GM23338 (cell line): ENCODE measurements at regions not wholly inside any gene's neighbourhood (a gene's known extent, or its start where the extent isn't known, plus 50 kb on each side); places are given as distances from the start of the nearest gene placed in this dataset.

Experiments
- EZH2phosphoT487 ChIP-seq: fragments of 200-600 bp; sonication (generic); IDR thresholded peaks from one replicate; pipeline ENCODE4 v1.8.1; 2018; ENCODE audit warnings: antibody characterized with exemption; ENCODE audit not compliant: unreplicated experiment
- TF ChIP-seq, protein P1 (sequence below), 2 experiments: fragments of 200-600 bp in 1 of 2; sonication (generic) in 1 of 2; conservative IDR thresholded peaks; 2 replicates each; pipeline versions ENCODE4 v1.5.1 to v1.6.1; 2016 to 2017; ENCODE audit warnings: antibody characterized with exemption in 2 of 2, low read depth in 2 of 2, mild to moderate bottlenecking in 2 of 2, moderate library complexity in 1 of 2

DNA sequence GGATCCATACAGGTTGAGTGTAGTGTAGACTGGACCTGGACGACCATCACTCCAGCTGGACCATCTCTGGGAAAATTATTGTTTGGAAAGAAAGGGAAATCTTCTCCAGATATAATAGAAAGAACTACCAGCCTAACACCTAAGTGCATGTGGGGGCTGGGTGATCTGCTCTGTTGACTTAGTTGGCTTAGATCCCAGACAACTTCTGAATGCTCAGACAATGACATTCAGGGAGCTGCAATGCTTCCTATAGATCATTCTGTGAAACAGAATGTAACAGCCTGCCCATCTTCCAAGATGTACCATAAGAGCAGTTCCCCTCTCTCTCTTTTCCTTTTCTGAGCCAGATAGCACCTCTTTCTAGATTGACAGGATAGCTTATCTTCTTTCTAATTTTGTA lies 572.8 kb upstream of the STXBP6 start:
- TF ChIP-seq, protein P1, sequence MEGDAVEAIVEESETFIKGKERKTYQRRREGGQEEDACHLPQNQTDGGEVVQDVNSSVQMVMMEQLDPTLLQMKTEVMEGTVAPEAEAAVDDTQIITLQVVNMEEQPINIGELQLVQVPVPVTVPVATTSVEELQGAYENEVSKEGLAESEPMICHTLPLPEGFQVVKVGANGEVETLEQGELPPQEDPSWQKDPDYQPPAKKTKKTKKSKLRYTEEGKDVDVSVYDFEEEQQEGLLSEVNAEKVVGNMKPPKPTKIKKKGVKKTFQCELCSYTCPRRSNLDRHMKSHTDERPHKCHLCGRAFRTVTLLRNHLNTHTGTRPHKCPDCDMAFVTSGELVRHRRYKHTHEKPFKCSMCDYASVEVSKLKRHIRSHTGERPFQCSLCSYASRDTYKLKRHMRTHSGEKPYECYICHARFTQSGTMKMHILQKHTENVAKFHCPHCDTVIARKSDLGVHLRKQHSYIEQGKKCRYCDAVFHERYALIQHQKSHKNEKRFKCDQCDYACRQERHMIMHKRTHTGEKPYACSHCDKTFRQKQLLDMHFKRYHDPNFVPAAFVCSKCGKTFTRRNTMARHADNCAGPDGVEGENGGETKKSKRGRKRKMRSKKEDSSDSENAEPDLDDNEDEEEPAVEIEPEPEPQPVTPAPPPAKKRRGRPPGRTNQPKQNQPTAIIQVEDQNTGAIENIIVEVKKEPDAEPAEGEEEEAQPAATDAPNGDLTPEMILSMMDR (conservative IDR thresholded peaks at IDR 0.05; ENCODE audit: low read depth in 2 of 2), result no peak
- TF ChIP-seq EZH2phosphoT487, result no peak
